Tibial artery (tissue), 4 donors: ENCODE measurements at regions not wholly inside any gene's neighbourhood (a gene's known extent, or its start where the extent isn't known, plus 50 kb on each side); places are given as distances from the start of the nearest gene placed in this dataset.

Source experiments
- DNase-seq, 2 donors: peaks; one replicate each; pipeline ENCODE4 v3.0.0-alpha.2; 2019
- H3K27ac ChIP-seq, 2 donors: fragments of 200-600 bp; sonication (generic) in 1 of 2; 1 replicate in 1 of 2; 2 replicates in 1 of 2; pipeline ENCODE4 v1.5.1; 2018 to 2019; ENCODE audit warnings: mild to moderate bottlenecking in 1 of 2
- H3K27me3 ChIP-seq, 2 donors: fragments of 200-600 bp; sonication (generic) in 1 of 2; one replicate each; pipeline versions ENCODE4 v1.5.1 to v1.6.0; 2016 to 2019
- H3K36me3 ChIP-seq, 3 donors: fragments of 200-600 bp; sonication (generic) in 2 of 3; one replicate each; pipeline ENCODE4 v1.5.1; 2016 to 2019; ENCODE audit warnings: mild to moderate bottlenecking in 2 of 3
- H3K4me1 ChIP-seq, 4 donors: fragments of 200-600 bp; sonication (generic) in 2 of 4; 1 replicate in 3 of 4; 2 replicates in 1 of 4; pipeline ENCODE4 v1.5.1; 2016 to 2019
- H3K4me3 ChIP-seq, 2 donors: fragments of 200-600 bp; sonication (generic) in 1 of 2; 1 replicate in 1 of 2; 2 replicates in 1 of 2; pipeline ENCODE4 v1.5.1; 2018 to 2019; ENCODE audit warnings: mild to moderate bottlenecking in 2 of 2
- H3K9me3 ChIP-seq, 3 donors: fragments of 200-600 bp; sonication (generic) in 1 of 3; one replicate each; pipeline ENCODE4 v1.5.1; 2016 to 2019
- intact Hi-C: fragments of 100-400 bp; cut with DNase I; formaldehyde crosslinking; loops from one replicate; pipeline ENCODE4 v1.15.0; 2023; ENCODE audit warnings: low total_unique reads
- TF ChIP-seq, protein P1 (sequence below), 2 experiments: fragments of 200-600 bp in 1 of 2; fragments of 450-650 bp in 1 of 2; IDR thresholded peaks; one replicate each; pipeline ENCODE4 v1.5.1; 2017 to 2019; ENCODE audit warnings: antibody characterized with exemption in 2 of 2, mild to moderate bottlenecking in 1 of 2, moderate library complexity in 1 of 2

- TF ChIP-seq, protein P1, sequence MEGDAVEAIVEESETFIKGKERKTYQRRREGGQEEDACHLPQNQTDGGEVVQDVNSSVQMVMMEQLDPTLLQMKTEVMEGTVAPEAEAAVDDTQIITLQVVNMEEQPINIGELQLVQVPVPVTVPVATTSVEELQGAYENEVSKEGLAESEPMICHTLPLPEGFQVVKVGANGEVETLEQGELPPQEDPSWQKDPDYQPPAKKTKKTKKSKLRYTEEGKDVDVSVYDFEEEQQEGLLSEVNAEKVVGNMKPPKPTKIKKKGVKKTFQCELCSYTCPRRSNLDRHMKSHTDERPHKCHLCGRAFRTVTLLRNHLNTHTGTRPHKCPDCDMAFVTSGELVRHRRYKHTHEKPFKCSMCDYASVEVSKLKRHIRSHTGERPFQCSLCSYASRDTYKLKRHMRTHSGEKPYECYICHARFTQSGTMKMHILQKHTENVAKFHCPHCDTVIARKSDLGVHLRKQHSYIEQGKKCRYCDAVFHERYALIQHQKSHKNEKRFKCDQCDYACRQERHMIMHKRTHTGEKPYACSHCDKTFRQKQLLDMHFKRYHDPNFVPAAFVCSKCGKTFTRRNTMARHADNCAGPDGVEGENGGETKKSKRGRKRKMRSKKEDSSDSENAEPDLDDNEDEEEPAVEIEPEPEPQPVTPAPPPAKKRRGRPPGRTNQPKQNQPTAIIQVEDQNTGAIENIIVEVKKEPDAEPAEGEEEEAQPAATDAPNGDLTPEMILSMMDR (IDR thresholded peaks at IDR 0.05), result no peak
- Histone ChIP-seq H3K36me3 (no peaks in the 10 kb centered on the region), H3K4me3 (no peak overlapping the region), H3K27me3 (no peaks in the 10 kb centered on the region), H3K27ac (no peak overlapping the region), H3K9me3 (no peaks in the 10 kb centered on the region), H3K4me1 (peaks cover 0 to 4% (median 0%) of the 10 kb centered on the region in 4 donors)
- DNase-seq, result no peak
- intact Hi-C loops, result no loop called here
Measured at GRCh38 chr5:89043676-89044075, 160.7 kb upstream of the MEF2C start.

GRCh38 chr5:89042746-89043145 is 159.8 kb upstream of the MEF2C start:
- Histone ChIP-seq H3K27ac (no peak overlapping the region), H3K4me3 (no peak overlapping the region)
- intact Hi-C loops, result no loop called here

GRCh38 chr5:89041976-89042375 is 159.0 kb upstream of the MEF2C start:
- Histone ChIP-seq H3K27ac (no peak overlapping the region), H3K4me3 (no peak overlapping the region), H3K36me3 (no peaks in the 10 kb centered on the region), H3K9me3 (no peaks in the 10 kb centered on the region), H3K27me3 (no peaks in the 10 kb centered on the region), H3K4me1 (no peaks in the 10 kb centered on the region)
- intact Hi-C loops, result no loop called here
- no peak for DNase-seq
- TF ChIP-seq, protein P1 (IDR thresholded peaks at IDR 0.05), result no peak

More at GRCh38 chr5:89042746-89043145, 159.8 kb upstream of the MEF2C start:
- H3K36me3 ChIP-seq, result no peaks in the 10 kb centered on the region
- no peaks in the 10 kb centered on the region for H3K9me3 ChIP-seq
- no peaks in the 10 kb centered on the region for H3K27me3 ChIP-seq
- peaks cover 0 to 4% (median 0%) of the 10 kb centered on the region in 4 donors for H3K4me1 ChIP-seq
- TF ChIP-seq, protein P1 (IDR thresholded peaks at IDR 0.05), result no peak
- no peak for DNase-seq

GRCh38 chr5:89041249-89041779 is 158.3 kb upstream of the MEF2C start:
- H3K27me3 ChIP-seq, result no peaks in the 10 kb centered on the region
- intact Hi-C loops, result no loop called here
- no peaks in the 10 kb centered on the region for H3K4me1 ChIP-seq
- H3K4me3 ChIP-seq, result no peak overlapping the region
- TF ChIP-seq, protein P1 (IDR thresholded peaks at IDR 0.05), result no peak
- no peaks in the 10 kb centered on the region for H3K36me3 ChIP-seq
- no peak for DNase-seq
- no peak overlapping the region for H3K27ac ChIP-seq
- H3K9me3 ChIP-seq, result no peaks in the 10 kb centered on the region

DNA sequence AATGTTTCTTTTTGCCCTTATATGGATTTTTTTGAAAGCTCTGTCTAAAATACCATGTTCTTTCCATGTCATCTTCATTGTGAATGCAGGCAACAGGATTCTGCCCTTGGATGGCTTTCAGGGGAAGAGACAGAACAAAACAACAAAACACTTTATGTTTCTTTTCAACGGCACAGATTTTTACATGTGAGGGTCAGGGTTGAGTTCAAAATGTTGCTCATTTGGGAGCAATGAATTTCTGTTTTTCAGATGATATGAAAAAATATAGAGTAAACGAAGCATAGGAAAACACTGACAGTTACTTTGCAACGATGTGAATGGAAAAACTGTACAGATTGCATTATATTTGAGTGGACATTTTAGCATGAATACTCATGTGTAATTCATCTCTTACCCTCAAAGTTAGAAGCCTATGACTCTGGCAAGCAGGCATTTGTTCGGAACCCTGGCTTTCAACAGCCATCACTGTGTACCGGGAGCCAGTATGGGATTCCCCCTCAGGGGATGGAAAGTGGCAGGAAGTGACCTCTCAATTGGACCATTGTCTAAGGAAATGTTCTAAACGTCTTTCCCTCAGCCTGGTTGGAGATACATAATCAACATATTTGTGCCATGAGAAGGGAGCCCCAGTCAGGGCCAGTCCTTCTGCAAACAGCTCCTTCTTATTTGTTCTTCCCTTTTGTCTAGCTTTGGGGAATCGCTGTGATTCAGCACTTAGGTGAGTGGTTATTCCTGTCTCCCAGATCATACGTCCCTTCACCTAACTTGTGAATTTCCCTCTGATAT is 153.9 kb upstream of the MEF2C start:
- intact Hi-C loops, result no loop called here
- H3K4me1 ChIP-seq, result no peaks in the 10 kb centered on the region
- H3K36me3 ChIP-seq, result no peaks in the 10 kb centered on the region
- TF ChIP-seq, protein P1 (IDR thresholded peaks at IDR 0.05), result no peak
- H3K27me3 ChIP-seq, result no peaks in the 10 kb centered on the region
- no peaks in the 10 kb centered on the region for H3K9me3 ChIP-seq
- DNase-seq, result no peak
- no peak overlapping the region for H3K4me3 ChIP-seq
- no peak overlapping the region for H3K27ac ChIP-seq
